CD14-positive monocyte (primary cell): ENCODE measurements at regions not wholly inside any gene's neighbourhood (a gene's known extent, or its start where the extent isn't known, plus 50 kb on each side); places are given as distances from the start of the nearest gene placed in this dataset.

ENCODE experiments used
- DNase-seq, 3 donors: peaks; one replicate each; pipeline ENCODE4 v3.0.0-alpha.2; 2011 to 2022
- H2AFZ ChIP-seq: 2 replicates; pipeline ENCODE4 v1.6.0; 2012; ENCODE audit warnings: mild to moderate bottlenecking, low read depth, low read length, inconsistent platforms; ENCODE audit not compliant: insufficient read depth, poor library complexity, severe bottlenecking
- H3K27ac ChIP-seq, 2 donors: 1 replicate in 1 of 2; 2 replicates in 1 of 2; pipeline ENCODE4 v1.5.1; 2012 to 2013; ENCODE audit warnings: low read length in 2 of 2, control low read depth in 1 of 2, inconsistent platforms in 1 of 2, low read depth in 1 of 2, mild to moderate bottlenecking in 1 of 2
- H3K27me3 ChIP-seq, 2 donors: one replicate each; pipeline versions ENCODE4 v1.6.0 to v1.6.1; 2011 to 2013; ENCODE audit warnings: low read length in 2 of 2; ENCODE audit not compliant: control insufficient read depth in 2 of 2, insufficient read depth in 2 of 2
- H3K36me3 ChIP-seq, 2 donors: replicated peaks in 1 of 2; 1 replicate in 1 of 2; 2 replicates in 1 of 2; pipeline versions ENCODE4 v1.5.1 to v1.6.1; 2012 to 2013; ENCODE audit warnings: low read length in 2 of 2, control low read depth in 1 of 2, inconsistent platforms in 1 of 2, mild to moderate bottlenecking in 1 of 2; ENCODE audit not compliant: insufficient read depth in 2 of 2, control insufficient read depth in 1 of 2
- H3K4me1 ChIP-seq, 2 donors: 1 replicate in 1 of 2; 2 replicates in 1 of 2; pipeline versions ENCODE4 v1.5.1 to v1.6.1; 2012 to 2013; ENCODE audit warnings: low read length in 2 of 2, control low read depth in 1 of 2, inconsistent platforms in 1 of 2, mild to moderate bottlenecking in 1 of 2, moderate library complexity in 1 of 2; ENCODE audit not compliant: insufficient read depth in 2 of 2, control insufficient read depth in 1 of 2
- H3K4me2 ChIP-seq: replicated peaks from 2 replicates; pipeline ENCODE3; 2012; ENCODE audit warnings: low read length, moderate library complexity, mild to moderate bottlenecking; ENCODE audit not compliant: poor library complexity, severe bottlenecking; ENCODE audit errors: extremely low read depth
- H3K4me3 ChIP-seq, 3 experiments: fragments of 200-600 bp in 1 of 3; sonication (generic) in 1 of 3; replicated peaks in 1 of 3; 1 replicate in 2 of 3; 2 replicates in 1 of 3; pipeline ENCODE4 v1.5.1; 2011 to 2013; ENCODE audit warnings: low read length in 3 of 3, mild to moderate bottlenecking in 3 of 3, control low read depth in 2 of 3, low read depth in 2 of 3, inconsistent platforms in 1 of 3, moderate library complexity in 1 of 3
- H3K79me2 ChIP-seq: 2 replicates; pipeline ENCODE4 v1.6.0; 2012; ENCODE audit warnings: mild to moderate bottlenecking, control low read depth, inconsistent platforms, low read length, moderate library complexity; ENCODE audit not compliant: insufficient read depth
- H3K9ac ChIP-seq: 2 replicates; pipeline ENCODE4 v1.6.0; 2017; ENCODE audit warnings: low read length, mild to moderate bottlenecking; ENCODE audit not compliant: insufficient read depth, poor library complexity, severe bottlenecking
- H3K9me3 ChIP-seq, 2 donors: replicated peaks in 1 of 2; 1 replicate in 1 of 2; 2 replicates in 1 of 2; pipeline versions ENCODE4 v1.5.1 to v1.6.1; 2012 to 2013; ENCODE audit warnings: low read length in 2 of 2, control low read depth in 1 of 2; ENCODE audit not compliant: control insufficient read depth in 1 of 2, insufficient read depth in 1 of 2
- H4K20me1 ChIP-seq: 2 replicates; pipeline ENCODE4 v1.6.0; 2012; ENCODE audit warnings: mild to moderate bottlenecking, low read length, control low read depth, moderate library complexity; ENCODE audit not compliant: insufficient read depth
- H3K27ac Mint-ChIP-seq, 7 donors: one replicate each; pipeline ENCODE4 v1.8.0; 2020; ENCODE audit warnings: mild to moderate bottlenecking in 7 of 7, mixed read lengths in 7 of 7, moderate library complexity in 6 of 7, inconsistent platforms in 2 of 7
- H3K27me3 Mint-ChIP-seq, 3 donors: one replicate each; pipeline ENCODE4 v1.8.0; 2021 to 2022; ENCODE audit warnings: low read depth in 3 of 3, mild to moderate bottlenecking in 3 of 3, mixed read lengths in 3 of 3, moderate library complexity in 3 of 3, inconsistent platforms in 1 of 3
- H3K36me3 Mint-ChIP-seq, 2 donors: one replicate each; pipeline ENCODE4 v1.8.0; 2020; ENCODE audit warnings: mixed read lengths in 2 of 2, inconsistent platforms in 1 of 2, mild to moderate bottlenecking in 1 of 2
- H3K4me1 Mint-ChIP-seq: one replicate; pipeline ENCODE4 v1.8.0; 2020; ENCODE audit warnings: mild to moderate bottlenecking, mixed read lengths
- H3K4me3 Mint-ChIP-seq, 2 donors: one replicate each; pipeline ENCODE4 v1.8.0; 2020; ENCODE audit warnings: mild to moderate bottlenecking in 2 of 2, mixed read lengths in 2 of 2, moderate library complexity in 1 of 2
- H3K9me3 Mint-ChIP-seq, 7 donors: one replicate each; pipeline ENCODE4 v1.8.0; 2020 to 2022; ENCODE audit warnings: mixed read lengths in 7 of 7, mild to moderate bottlenecking in 6 of 7, moderate library complexity in 6 of 7, inconsistent platforms in 2 of 7
- WGBS: methylation state at CpG from one replicate; pipeline ENCODE4 v1.1.5; 2013; ENCODE audit warnings: missing lambda C conversion rate; ENCODE audit not compliant: insufficient coverage; 5-methylcytosine and 5-hydroxymethylcytosine counted together
- intact Hi-C, 2 donors: fragments of 100-400 bp; cut with micrococcal nuclease; formaldehyde crosslinking; loops; one replicate each; pipeline versions ENCODE4 v1.15.0 to v1.15.1; 2023
- TF ChIP-seq, protein P1 (sequence below): fragments of 200-600 bp; IDR thresholded peaks from one replicate; pipeline ENCODE4 v1.8.0; 2022; ENCODE audit warnings: antibody characterized with exemption, mild to moderate bottlenecking

DNA sequence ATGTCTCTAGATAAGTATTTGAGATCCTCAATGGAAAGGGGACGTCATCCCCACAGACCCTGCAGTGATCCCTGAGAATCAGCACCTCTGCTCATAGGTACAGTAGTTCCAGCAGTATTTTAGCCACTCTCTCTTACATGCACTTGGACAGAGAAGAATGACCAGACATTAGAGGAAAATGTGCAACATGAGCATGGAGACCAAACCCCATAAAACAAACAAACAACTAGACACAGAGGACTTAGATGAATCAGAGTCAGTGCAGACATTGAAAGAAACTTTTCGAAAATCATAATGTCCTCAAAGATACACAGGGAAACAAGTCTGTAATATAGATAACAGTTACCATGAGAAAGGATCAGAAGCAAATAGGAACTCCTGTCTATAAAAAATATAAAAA, 108.2 kb downstream of the LYPLAL1 start:
- intact Hi-C loops = no loop called here
- Histone ChIP-seq H3K9ac (no peak overlapping the region), H2AFZ (no peak overlapping the region), H3K27ac (no peak overlapping the region), H3K9me3 (peaks cover 0 to 3% of the 10 kb centered on the region in 2 donors), H3K79me2 (no peaks in the 10 kb centered on the region), H3K4me3 (no peak overlapping the region), H3K36me3 (no peaks in the 10 kb centered on the region), H3K4me2 (no peak overlapping the region), H4K20me1 (no peaks in the 10 kb centered on the region), H3K4me1 (no peaks in the 10 kb centered on the region), H3K27me3 (no peaks in the 10 kb centered on the region)
- H3K4me1 Mint-ChIP-seq = no peaks in the 10 kb centered on the region
- H3K9me3 Mint-ChIP-seq = peaks cover 0 to 14% (median 4%) of the 10 kb centered on the region in 7 donors
- 80% methylated on average over 1 of the region's 2 CpGs for WGBS
- TF ChIP-seq, protein P1, sequence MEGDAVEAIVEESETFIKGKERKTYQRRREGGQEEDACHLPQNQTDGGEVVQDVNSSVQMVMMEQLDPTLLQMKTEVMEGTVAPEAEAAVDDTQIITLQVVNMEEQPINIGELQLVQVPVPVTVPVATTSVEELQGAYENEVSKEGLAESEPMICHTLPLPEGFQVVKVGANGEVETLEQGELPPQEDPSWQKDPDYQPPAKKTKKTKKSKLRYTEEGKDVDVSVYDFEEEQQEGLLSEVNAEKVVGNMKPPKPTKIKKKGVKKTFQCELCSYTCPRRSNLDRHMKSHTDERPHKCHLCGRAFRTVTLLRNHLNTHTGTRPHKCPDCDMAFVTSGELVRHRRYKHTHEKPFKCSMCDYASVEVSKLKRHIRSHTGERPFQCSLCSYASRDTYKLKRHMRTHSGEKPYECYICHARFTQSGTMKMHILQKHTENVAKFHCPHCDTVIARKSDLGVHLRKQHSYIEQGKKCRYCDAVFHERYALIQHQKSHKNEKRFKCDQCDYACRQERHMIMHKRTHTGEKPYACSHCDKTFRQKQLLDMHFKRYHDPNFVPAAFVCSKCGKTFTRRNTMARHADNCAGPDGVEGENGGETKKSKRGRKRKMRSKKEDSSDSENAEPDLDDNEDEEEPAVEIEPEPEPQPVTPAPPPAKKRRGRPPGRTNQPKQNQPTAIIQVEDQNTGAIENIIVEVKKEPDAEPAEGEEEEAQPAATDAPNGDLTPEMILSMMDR = no peak
- no peak for DNase-seq
- H3K4me3 Mint-ChIP-seq = no peak overlapping the region
- no peaks in the 10 kb centered on the region for H3K27me3 Mint-ChIP-seq
- no peak overlapping the region for H3K27ac Mint-ChIP-seq
- no peaks in the 10 kb centered on the region for H3K36me3 Mint-ChIP-seq

DNA sequence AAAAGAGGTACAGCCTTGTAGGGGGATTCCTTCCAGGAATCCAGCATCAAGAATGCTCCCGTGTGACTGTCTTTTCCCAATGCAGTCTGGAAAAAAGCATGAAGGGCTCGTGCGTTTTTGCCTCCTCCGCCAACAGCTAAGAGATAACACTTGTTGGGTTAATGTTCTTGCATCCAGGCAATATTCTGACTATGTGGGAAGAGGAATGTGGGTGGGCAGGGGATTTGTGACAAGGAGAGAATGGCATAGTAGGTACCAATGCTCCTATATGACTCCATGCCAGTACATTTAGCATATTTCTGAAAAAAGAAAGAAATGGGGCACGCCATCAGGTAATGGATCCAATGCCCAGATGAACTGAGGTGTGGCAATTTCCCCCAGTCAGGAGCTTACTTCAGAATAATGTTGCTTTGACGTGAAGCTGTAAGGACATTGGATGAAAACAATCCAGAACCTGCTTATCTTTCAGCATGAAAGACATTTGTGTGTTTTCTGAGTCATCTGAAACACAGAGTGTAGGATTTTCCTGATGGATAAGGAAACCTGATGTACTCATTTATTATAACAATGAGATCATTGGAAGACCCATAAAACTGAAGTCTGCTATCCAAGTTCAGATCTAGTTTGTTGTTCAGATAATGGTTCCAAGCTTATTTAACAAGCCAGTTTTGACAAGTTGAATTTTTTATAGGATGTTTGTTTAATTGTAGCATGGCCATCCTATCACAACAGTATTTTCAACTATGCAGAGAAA, 105.5 kb downstream of the LYPLAL1 start:
- Histone ChIP-seq H4K20me1 (no peaks in the 10 kb centered on the region), H3K79me2 (no peaks in the 10 kb centered on the region), H3K9me3 (peaks cover 0 to 3% of the 10 kb centered on the region in 2 donors), H2AFZ (no peak overlapping the region), H3K27ac (no peak overlapping the region), H3K27me3 (no peaks in the 10 kb centered on the region), H3K9ac (no peak overlapping the region), H3K4me3 (no peak overlapping the region), H3K36me3 (no peaks in the 10 kb centered on the region), H3K4me2 (no peak overlapping the region), H3K4me1 (no peaks in the 10 kb centered on the region)
- Mint-ChIP-seq H3K27ac (no peak overlapping the region), H3K27me3 (no peaks in the 10 kb centered on the region), H3K36me3 (no peaks in the 10 kb centered on the region), H3K9me3 (peaks cover 0 to 13% (median 3%) of the 10 kb centered on the region in 7 donors), H3K4me1 (no peaks in the 10 kb centered on the region), H3K4me3 (no peak overlapping the region)
- TF ChIP-seq, protein P1 = no peak
- WGBS = 100% methylated on average over 4 of the region's 6 CpGs
- DNase-seq = no peak
- intact Hi-C loops = no loop called here
